Neuronal stem cell (in vitro differentiated cells): ENCODE measurements at regions not wholly inside any gene's neighbourhood (a gene's known extent, or its start where the extent isn't known, plus 50 kb on each side); places are given as distances from the start of the nearest gene placed in this dataset.

Experiments used
- DNase-seq: peaks from one replicate; pipeline ENCODE4 v3.0.0-alpha.2; 2013; ENCODE audit warnings: low spot score
- H2AFZ ChIP-seq: one replicate; pipeline ENCODE4 v1.6.1; 2013; ENCODE audit warnings: mild to moderate bottlenecking, low read length, inconsistent platforms
- H2AK5ac ChIP-seq: 2 replicates; pipeline ENCODE4 v1.6.1; 2013; ENCODE audit warnings: low read depth, mild to moderate bottlenecking, inconsistent platforms, low read length, moderate library complexity, mixed read lengths
- H2BK120ac ChIP-seq: 2 replicates; pipeline ENCODE4 v1.6.1; 2013; ENCODE audit warnings: low read depth, mild to moderate bottlenecking, inconsistent platforms, low read length, moderate library complexity, mixed read lengths
- H2BK12ac ChIP-seq: one replicate; pipeline ENCODE4 v1.6.1; 2013; ENCODE audit warnings: low read length, inconsistent platforms
- H2BK15ac ChIP-seq: 2 replicates; pipeline ENCODE4 v1.6.1; 2013; ENCODE audit warnings: mild to moderate bottlenecking, low read length, inconsistent platforms, mixed read lengths
- H2BK5ac ChIP-seq: one replicate; pipeline ENCODE4 v1.6.1; 2013; ENCODE audit warnings: inconsistent platforms, mild to moderate bottlenecking, low read length, moderate library complexity
- H3K14ac ChIP-seq: one replicate; pipeline ENCODE4 v1.6.1; 2013; ENCODE audit warnings: low read length, inconsistent platforms
- H3K18ac ChIP-seq: 2 replicates; pipeline ENCODE4 v1.6.1; 2013; ENCODE audit warnings: low read length, inconsistent platforms
- H3K23ac ChIP-seq: 2 replicates; pipeline ENCODE4 v1.6.1; 2013; ENCODE audit warnings: low read depth, mild to moderate bottlenecking, mixed read lengths, low read length, inconsistent platforms; ENCODE audit not compliant: poor library complexity
- H3K27ac ChIP-seq: replicated peaks from 3 replicates; pipeline ENCODE4 v1.5.1; 2013; ENCODE audit warnings: low read length, inconsistent platforms
- H3K27me3 ChIP-seq, 3 experiments: 2 replicates each; pipeline ENCODE4 v1.6.1; 2013; ENCODE audit warnings: low read length in 3 of 3, mild to moderate bottlenecking in 2 of 3, inconsistent platforms in 1 of 3, low read depth in 1 of 3, mixed read lengths in 1 of 3, moderate library complexity in 1 of 3; ENCODE audit not compliant: control insufficient read depth in 3 of 3, insufficient read depth in 3 of 3
- H3K36me3 ChIP-seq, 2 donors: replicated peaks in 1 of 2; 2 replicates each; pipeline ENCODE4 v1.6.1; 2013; ENCODE audit warnings: low read length in 2 of 2; ENCODE audit not compliant: control insufficient read depth in 2 of 2, insufficient read depth in 2 of 2
- H3K4ac ChIP-seq: 2 replicates; pipeline ENCODE4 v1.6.1; 2013; ENCODE audit warnings: inconsistent platforms, mild to moderate bottlenecking, low read length, moderate library complexity
- H3K4me1 ChIP-seq, 2 donors: 1 replicate in 1 of 2; 2 replicates in 1 of 2; pipeline ENCODE4 v1.6.1; 2013; ENCODE audit warnings: low read length in 2 of 2, low read depth in 1 of 2; ENCODE audit not compliant: control insufficient read depth in 2 of 2, insufficient read depth in 1 of 2
- H3K4me2 ChIP-seq: one replicate; pipeline ENCODE4 v1.6.1; 2013; ENCODE audit warnings: mild to moderate bottlenecking, low read length, inconsistent platforms; ENCODE audit not compliant: insufficient read depth, poor library complexity, severe bottlenecking
- H3K4me3 ChIP-seq, 2 donors: 2 replicates each; pipeline ENCODE4 v1.5.1; 2013; ENCODE audit warnings: low read length in 2 of 2, mild to moderate bottlenecking in 2 of 2, inconsistent platforms in 1 of 2, moderate library complexity in 1 of 2
- H3K79me1 ChIP-seq: one replicate; pipeline ENCODE4 v1.6.1; 2013; ENCODE audit warnings: low read depth, mild to moderate bottlenecking, inconsistent platforms, low read length, moderate library complexity
- H3K9ac ChIP-seq: one replicate; pipeline ENCODE4 v1.6.1; 2013; ENCODE audit warnings: mild to moderate bottlenecking, low read depth, low read length, inconsistent platforms; ENCODE audit not compliant: poor library complexity
- H3K9me3 ChIP-seq, 2 donors: replicated peaks in 1 of 2; 2 replicates each; pipeline versions ENCODE3 to v1.6.1; 2013; ENCODE audit warnings: low read length in 2 of 2, mild to moderate bottlenecking in 2 of 2, inconsistent platforms in 1 of 2, low read depth in 1 of 2, mixed read lengths in 1 of 2, moderate library complexity in 1 of 2; ENCODE audit not compliant: control insufficient read depth in 2 of 2, insufficient read depth in 1 of 2
- H4K8ac ChIP-seq: one replicate; pipeline ENCODE4 v1.6.1; 2013; ENCODE audit warnings: low read depth, mild to moderate bottlenecking, inconsistent platforms, low read length, moderate library complexity
- H4K91ac ChIP-seq: one replicate; pipeline ENCODE4 v1.6.1; 2013; ENCODE audit warnings: low read length, low read depth, mild to moderate bottlenecking, inconsistent platforms; ENCODE audit not compliant: poor library complexity
- WGBS, 2 donors: extraction: QIAGEN DNeasy Blood & Tissue Kit; methylation state at CpG; one replicate each; pipeline ENCODE4 v1.1.7; 2013; ENCODE audit warnings: missing lambda C conversion rate in 2 of 2, mixed read lengths in 1 of 2; ENCODE audit not compliant: insufficient read length in 2 of 2, insufficient replicate concordance in 1 of 2; ENCODE audit errors: extremely low coverage in 2 of 2; 5-methylcytosine and 5-hydroxymethylcytosine counted together

GRCh38 chr13:50320271-50320862 lies 305.1 kb downstream of the KCNRG start:
- Histone ChIP-seq H4K8ac (no peak overlapping the region), H3K9ac (no peak overlapping the region), H3K4me1 (peaks cover 0 to 2% of the 10 kb centered on the region in 2 donors), H3K27ac (no peak overlapping the region), H3K18ac (no peak overlapping the region), H2BK5ac (no peak overlapping the region), H3K4me3 (no peak overlapping the region), H4K91ac (no peak overlapping the region), H2AK5ac (no peak overlapping the region), H3K36me3 (no peaks in the 10 kb centered on the region), H2BK12ac (no peak overlapping the region), H3K79me1 (peaks cover 2% of the 10 kb centered on the region), H2BK15ac (no peak overlapping the region), H3K23ac (no peak overlapping the region), H3K4ac (no peak overlapping the region), H3K14ac (no peak overlapping the region), H2AFZ (no peak overlapping the region), H3K4me2 (no peak overlapping the region), H3K9me3 (no peaks in the 10 kb centered on the region), H3K27me3 (no peaks in the 10 kb centered on the region), H2BK120ac (no peak overlapping the region)
- no peak for DNase-seq
- WGBS, 2 donors: no CpG with 5 or more reads among the region's 1 CpG

GRCh38 chr13:50322006-50322405 lies 306.8 kb downstream of the KCNRG start:
- no peak overlapping the region for H3K14ac ChIP-seq
- no peak overlapping the region for H2BK120ac ChIP-seq
- no peak overlapping the region for H2BK15ac ChIP-seq
- no peaks in the 10 kb centered on the region for H3K9me3 ChIP-seq
- H2BK12ac ChIP-seq: no peak overlapping the region
- H3K36me3 ChIP-seq: no peaks in the 10 kb centered on the region
- H4K91ac ChIP-seq: no peak overlapping the region
- no peak overlapping the region for H3K9ac ChIP-seq
- no peak overlapping the region for H2AFZ ChIP-seq
- H3K18ac ChIP-seq: no peak overlapping the region
- no peak for DNase-seq
- H2AK5ac ChIP-seq: no peak overlapping the region
- no peak overlapping the region for H3K27ac ChIP-seq
- WGBS, 2 donors: no CpG with 5 or more reads among the region's 3 CpGs
- no peak overlapping the region for H3K23ac ChIP-seq
- H3K79me1 ChIP-seq: peaks cover 2% of the 10 kb centered on the region
- no peak overlapping the region for H4K8ac ChIP-seq
- no peak overlapping the region for H3K4ac ChIP-seq
- H3K4me1 ChIP-seq: peaks cover 0 to 2% of the 10 kb centered on the region in 2 donors
- no peak overlapping the region for H3K4me3 ChIP-seq
- peaks cover 0 to 6% (median 0%) of the 10 kb centered on the region in 3 experiments for H3K27me3 ChIP-seq
- no peak overlapping the region for H2BK5ac ChIP-seq
- no peak overlapping the region for H3K4me2 ChIP-seq

- Histone ChIP-seq H2BK5ac (no peak overlapping the region), H3K14ac (no peak overlapping the region), H3K4me2 (no peak overlapping the region), H3K4ac (no peak overlapping the region), H3K23ac (no peak overlapping the region), H2AK5ac (no peak overlapping the region), H2BK120ac (no peak overlapping the region), H3K4me1 (peaks cover 0 to 2% of the 10 kb centered on the region in 2 donors), H3K36me3 (no peaks in the 10 kb centered on the region), H2BK15ac (no peak overlapping the region), H4K91ac (no peak overlapping the region), H2BK12ac (no peak overlapping the region), H2AFZ (no peak overlapping the region), H3K27me3 (peaks cover 0 to 6% (median 0%) of the 10 kb centered on the region in 3 experiments), H3K18ac (no peak overlapping the region), H3K27ac (no peak overlapping the region), H3K9ac (no peak overlapping the region), H3K79me1 (peaks cover 2% of the 10 kb centered on the region), H3K4me3 (no peak overlapping the region), H3K9me3 (no peaks in the 10 kb centered on the region), H4K8ac (no peak overlapping the region)
- no peak for DNase-seq
- no CpG with 5 or more reads among the region's 3 CpGs for WGBS, 2 donors
These were observed 308.3 kb downstream of the KCNRG start for GRCh38 chr13:50323440-50324065.

GRCh38 chr13:50326271-50326670 lies 311.0 kb downstream of the KCNRG start:
- H4K8ac ChIP-seq: no peak overlapping the region
- no peak overlapping the region for H2AK5ac ChIP-seq
- DNase-seq: no peak
- H3K18ac ChIP-seq: no peak overlapping the region
- no peak overlapping the region for H2BK15ac ChIP-seq
- no peak overlapping the region for H2BK12ac ChIP-seq
- H2BK5ac ChIP-seq: no peak overlapping the region
- no peaks in the 10 kb centered on the region for H3K9me3 ChIP-seq
- H3K36me3 ChIP-seq: no peaks in the 10 kb centered on the region
- H3K27me3 ChIP-seq: peaks cover 0 to 6% (median 0%) of the 10 kb centered on the region in 3 experiments
- H2BK120ac ChIP-seq: no peak overlapping the region
- H3K4me2 ChIP-seq: no peak overlapping the region
- no peak overlapping the region for H4K91ac ChIP-seq
- no peak overlapping the region for H2AFZ ChIP-seq
- no peak overlapping the region for H3K4ac ChIP-seq
- H3K23ac ChIP-seq: no peak overlapping the region
- WGBS, 2 donors: no CpG with 5 or more reads among the region's 3 CpGs
- no peak overlapping the region for H3K14ac ChIP-seq
- H3K4me3 ChIP-seq: no peak overlapping the region
- peaks cover 0 to 1% of the 10 kb centered on the region in 2 donors for H3K4me1 ChIP-seq
- no peak overlapping the region for H3K27ac ChIP-seq
- H3K9ac ChIP-seq: no peak overlapping the region
- H3K79me1 ChIP-seq: no peaks in the 10 kb centered on the region
